ENCODE measurements at regions not wholly inside any gene's neighbourhood (a gene's known extent, or its start where the extent isn't known, plus 50 kb on each side); places are given as distances from the start of the nearest gene placed in this dataset.

GRCh38 chr11:129324533-129325175, 51.0 kb upstream of the BARX2 start (continued):
- TF ChIP-seq, protein P1, sequence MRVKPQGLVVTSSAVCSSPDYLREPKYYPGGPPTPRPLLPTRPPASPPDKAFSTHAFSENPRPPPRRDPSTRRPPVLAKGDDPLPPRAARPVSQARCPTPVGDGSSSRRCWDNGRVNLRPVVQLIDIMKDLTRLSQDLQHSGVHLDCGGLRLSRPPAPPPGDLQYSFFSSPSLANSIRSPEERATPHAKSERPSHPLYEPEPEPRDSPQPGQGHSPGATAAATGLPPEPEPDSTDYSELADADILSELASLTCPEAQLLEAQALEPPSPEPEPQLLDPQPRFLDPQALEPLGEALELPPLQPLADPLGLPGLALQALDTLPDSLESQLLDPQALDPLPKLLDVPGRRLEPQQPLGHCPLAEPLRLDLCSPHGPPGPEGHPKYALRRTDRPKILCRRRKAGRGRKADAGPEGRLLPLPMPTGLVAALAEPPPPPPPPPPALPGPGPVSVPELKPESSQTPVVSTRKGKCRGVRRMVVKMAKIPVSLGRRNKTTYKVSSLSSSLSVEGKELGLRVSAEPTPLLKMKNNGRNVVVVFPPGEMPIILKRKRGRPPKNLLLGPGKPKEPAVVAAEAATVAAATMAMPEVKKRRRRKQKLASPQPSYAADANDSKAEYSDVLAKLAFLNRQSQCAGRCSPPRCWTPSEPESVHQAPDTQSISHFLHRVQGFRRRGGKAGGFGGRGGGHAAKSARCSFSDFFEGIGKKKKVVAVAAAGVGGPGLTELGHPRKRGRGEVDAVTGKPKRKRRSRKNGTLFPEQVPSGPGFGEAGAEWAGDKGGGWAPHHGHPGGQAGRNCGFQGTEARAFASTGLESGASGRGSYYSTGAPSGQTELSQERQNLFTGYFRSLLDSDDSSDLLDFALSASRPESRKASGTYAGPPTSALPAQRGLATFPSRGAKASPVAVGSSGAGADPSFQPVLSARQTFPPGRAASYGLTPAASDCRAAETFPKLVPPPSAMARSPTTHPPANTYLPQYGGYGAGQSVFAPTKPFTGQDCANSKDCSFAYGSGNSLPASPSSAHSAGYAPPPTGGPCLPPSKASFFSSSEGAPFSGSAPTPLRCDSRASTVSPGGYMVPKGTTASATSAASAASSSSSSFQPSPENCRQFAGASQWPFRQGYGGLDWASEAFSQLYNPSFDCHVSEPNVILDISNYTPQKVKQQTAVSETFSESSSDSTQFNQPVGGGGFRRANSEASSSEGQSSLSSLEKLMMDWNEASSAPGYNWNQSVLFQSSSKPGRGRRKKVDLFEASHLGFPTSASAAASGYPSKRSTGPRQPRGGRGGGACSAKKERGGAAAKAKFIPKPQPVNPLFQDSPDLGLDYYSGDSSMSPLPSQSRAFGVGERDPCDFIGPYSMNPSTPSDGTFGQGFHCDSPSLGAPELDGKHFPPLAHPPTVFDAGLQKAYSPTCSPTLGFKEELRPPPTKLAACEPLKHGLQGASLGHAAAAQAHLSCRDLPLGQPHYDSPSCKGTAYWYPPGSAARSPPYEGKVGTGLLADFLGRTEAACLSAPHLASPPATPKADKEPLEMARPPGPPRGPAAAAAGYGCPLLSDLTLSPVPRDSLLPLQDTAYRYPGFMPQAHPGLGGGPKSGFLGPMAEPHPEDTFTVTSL (CRISPR knock-in tag; IDR thresholded peaks at IDR 0.05; ENCODE audit: borderline replicate concordance): peak; percentile 83
- TF ChIP-seq ZFAT (CRISPR knock-in tag; conservative IDR thresholded peaks at IDR 0.05) (no peak), TCF7 (IDR thresholded peaks at IDR 0.05; ENCODE audit: low read depth) (no peak; the same call in 1 of the 2 replicates), MYC (CRISPR knock-in tag; IDR thresholded peaks at IDR 0.05; ENCODE audit: borderline replicate concordance) (peak; percentile 52; the same call in 1 of the 2 replicates), MXI1 (IDR thresholded peaks at IDR 0.05; ENCODE audit: borderline replicate concordance, low read depth, low read length) (peak; percentile 62; the same call in 1 of the 3 replicates), KLF13 (CRISPR knock-in tag; IDR thresholded peaks at IDR 0.05) (no peak), GFI1 (CRISPR knock-in tag; IDR thresholded peaks at IDR 0.05; ENCODE audit: borderline replicate concordance) (no peak), HINFP (CRISPR knock-in tag; IDR thresholded peaks at IDR 0.05; ENCODE audit: low read depth) (peak; percentile 71; the same call in 1 of the 2 replicates), ZFP36 (IDR thresholded peaks at IDR 0.05; ENCODE audit: borderline replicate concordance, low read depth, low read length, partially characterized antibody) (no peak), ZNF160 (CRISPR knock-in tag; IDR thresholded peaks at IDR 0.05) (no peak), RBFOX2 (IDR thresholded peaks at IDR 0.05; ENCODE audit: low read depth, low read length) (no peak), SUZ12 (IDR thresholded peaks at IDR 0.05; ENCODE audit: low read depth, low read length) (no peak), JUNB (CRISPR knock-in tag; IDR thresholded peaks at IDR 0.05; ENCODE audit: borderline replicate concordance) (no peak), ZNF121 (CRISPR knock-in tag; IDR thresholded peaks at IDR 0.05) (no peak), FOXP4 (CRISPR knock-in tag; IDR thresholded peaks at IDR 0.05) (peak; percentile 85), ZNF772 (CRISPR knock-in tag; IDR thresholded peaks at IDR 0.05) (0 out of 2 replicates have a peak, but pooled peaks have one; percentile 57), FIP1L1 (IDR thresholded peaks at IDR 0.05; ENCODE audit: borderline replicate concordance, insufficient read depth, low read depth, low read length) (no peak)
- TF ChIP-seq, protein P2, sequence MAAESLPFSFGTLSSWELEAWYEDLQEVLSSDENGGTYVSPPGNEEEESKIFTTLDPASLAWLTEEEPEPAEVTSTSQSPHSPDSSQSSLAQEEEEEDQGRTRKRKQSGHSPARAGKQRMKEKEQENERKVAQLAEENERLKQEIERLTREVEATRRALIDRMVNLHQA (CRISPR knock-in tag; IDR thresholded peaks at IDR 0.05): no peak
- TF ChIP-seq, protein P3, sequence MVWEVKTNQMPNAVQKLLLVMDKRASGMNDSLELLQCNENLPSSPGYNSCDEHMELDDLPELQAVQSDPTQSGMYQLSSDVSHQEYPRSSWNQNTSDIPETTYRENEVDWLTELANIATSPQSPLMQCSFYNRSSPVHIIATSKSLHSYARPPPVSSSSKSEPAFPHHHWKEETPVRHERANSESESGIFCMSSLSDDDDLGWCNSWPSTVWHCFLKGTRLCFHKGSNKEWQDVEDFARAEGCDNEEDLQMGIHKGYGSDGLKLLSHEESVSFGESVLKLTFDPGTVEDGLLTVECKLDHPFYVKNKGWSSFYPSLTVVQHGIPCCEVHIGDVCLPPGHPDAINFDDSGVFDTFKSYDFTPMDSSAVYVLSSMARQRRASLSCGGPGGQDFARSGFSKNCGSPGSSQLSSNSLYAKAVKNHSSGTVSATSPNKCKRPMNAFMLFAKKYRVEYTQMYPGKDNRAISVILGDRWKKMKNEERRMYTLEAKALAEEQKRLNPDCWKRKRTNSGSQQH (CRISPR knock-in tag; IDR thresholded peaks at IDR 0.05; ENCODE audit: low read depth): no peak; the same call in 1 of the 2 replicates

Measured in HepG2 (cell line).